NCI-H524 treated with DMSO at 0.1 percent for 48 hours (cell line): ENCODE measurements at regions not wholly inside any gene's neighbourhood (a gene's known extent, or its start where the extent isn't known, plus 50 kb on each side); places are given as distances from the start of the nearest gene placed in this dataset.

Experiments
- DNase-seq: peaks from one replicate; lab custom pipeline; 2025; lab: John Stamatoyannopoulos, UW

- DNase-seq, result no peak
Measured at GRCh38 chr5:26227245-26227644, 811.1 kb downstream of the CDH9 start.

GRCh38 chr5:26205121-26205520 is 833.3 kb downstream of the CDH9 start:
- DNase-seq, result no peak

GRCh38 chr5:26193626-26194025 is 844.8 kb downstream of the CDH9 start:
- DNase-seq, result no peak

- no peak for DNase-seq
Measured at GRCh38 chr5:26192486-26192885, 845.9 kb downstream of the CDH9 start.

- DNase-seq, result no peak
Measured at GRCh38 chr5:26181582-26181981, 856.8 kb downstream of the CDH9 start.

GRCh38 chr5:26148569-26149107 is 889.7 kb downstream of the CDH9 start:
- no peak for DNase-seq

GRCh38 chr5:26143259-26143658 is 895.1 kb downstream of the CDH9 start:
- no peak for DNase-seq

- DNase-seq, result no peak
Measured at GRCh38 chr5:26121338-26121737, 917.0 kb downstream of the CDH9 start.

- no peak for DNase-seq
Measured at GRCh38 chr5:26104175-26104574, 934.2 kb downstream of the CDH9 start.

- DNase-seq, result no peak
Measured at GRCh38 chr5:26060212-26060611, 978.2 kb downstream of the CDH9 start.

- no peak for DNase-seq
Measured at GRCh38 chr5:26054594-26054993, 983.8 kb downstream of the CDH9 start.

GRCh38 chr5:26034813-26035212 is 1003.6 kb downstream of the CDH9 start:
- no peak for DNase-seq

- DNase-seq, result no peak
Measured at GRCh38 chr5:26031481-26031880, 1006.9 kb downstream of the CDH9 start.

GRCh38 chr5:26026044-26026443 is 1012.3 kb downstream of the CDH9 start:
- DNase-seq, result no peak

GRCh38 chr5:26024774-26025173 is 1013.6 kb downstream of the CDH9 start:
- DNase-seq, result no peak

GRCh38 chr5:26023361-26023760 is 1015.0 kb downstream of the CDH9 start:
- DNase-seq, result peak; percentile 27

- DNase-seq, result no peak
Measured at GRCh38 chr5:26014206-26014605, 1024.2 kb downstream of the CDH9 start.

- no peak for DNase-seq
Measured at GRCh38 chr5:26012078-26012477, 1026.3 kb downstream of the CDH9 start.

GRCh38 chr5:26009742-26010141 is 1028.6 kb downstream of the CDH9 start:
- no peak for DNase-seq

GRCh38 chr5:26003966-26004365 is 1034.4 kb downstream of the CDH9 start:
- peak; percentile 94 for DNase-seq

GRCh38 chr5:25995209-25995608 is 1043.2 kb downstream of the CDH9 start:
- DNase-seq, result no peak

- no peak for DNase-seq
Measured at GRCh38 chr5:25993701-25994100, 1044.7 kb downstream of the CDH9 start.

- DNase-seq, result no peak
Measured at GRCh38 chr5:25991639-25992038, 1046.7 kb downstream of the CDH9 start.

- DNase-seq, result no peak
Measured at GRCh38 chr5:25990771-25991170, 1047.6 kb downstream of the CDH9 start.

GRCh38 chr5:25979086-25979485 is 1059.3 kb downstream of the CDH9 start:
- no peak for DNase-seq
